Thyroid gland (tissue), 4 donors: ENCODE measurements at regions not wholly inside any gene's neighbourhood (a gene's known extent, or its start where the extent isn't known, plus 50 kb on each side); places are given as distances from the start of the nearest gene placed in this dataset.
A peak's percentile ranks its signal among the peaks of the same experiment; 100 is the strongest.

ENCODE experiments used
- DNase-seq, 2 donors: peaks; one replicate each; pipeline ENCODE4 v3.0.0-alpha.2; 2019
- H3K27ac ChIP-seq, 3 donors: fragments of 200-600 bp; sonication (generic); 1 replicate in 2 of 3; 2 replicates in 1 of 3; pipeline ENCODE4 v1.5.1; 2016 to 2019; ENCODE audit warnings: mild to moderate bottlenecking in 1 of 3, moderate library complexity in 1 of 3
- H3K27me3 ChIP-seq: fragments of 200-600 bp; sonication (generic); one replicate; pipeline ENCODE4 v1.5.1; 2019
- H3K36me3 ChIP-seq, 2 donors: fragments of 200-600 bp; sonication (generic); one replicate each; pipeline ENCODE4 v1.5.1; 2016 to 2019
- H3K4me1 ChIP-seq, 2 donors: fragments of 200-600 bp; sonication (generic); one replicate each; pipeline ENCODE4 v1.5.1; 2017 to 2019
- H3K4me3 ChIP-seq, 3 donors: fragments of 200-600 bp; sonication (generic); replicated peaks in 1 of 3; 1 replicate in 2 of 3; 2 replicates in 1 of 3; pipeline ENCODE4 v1.5.1; 2016; ENCODE audit warnings: mild to moderate bottlenecking in 1 of 3
- H3K9me3 ChIP-seq: fragments of 200-600 bp; sonication (generic); one replicate; pipeline ENCODE4 v1.5.1; 2017
- POLR2A ChIP-seq, 2 donors: fragments of 450-650 bp; IDR thresholded peaks; one replicate each; pipeline ENCODE4 v1.6.1; 2017; ENCODE audit warnings: antibody characterized with exemption in 2 of 2, mild to moderate bottlenecking in 2 of 2, moderate library complexity in 1 of 2
- WGBS, 2 donors: methylation state at CpG; one replicate each; pipeline ENCODE4 v1.1.5; 2017; 5-methylcytosine and 5-hydroxymethylcytosine counted together
- intact Hi-C: fragments of 100-400 bp; cut with DNase I; formaldehyde crosslinking; loops from one replicate; pipeline ENCODE4 v1.15.1; 2023
- TF ChIP-seq, protein P1 (sequence below), 6 experiments: fragments of 200-600 bp in 3 of 6; fragments of 450-650 bp in 3 of 6; sonication (generic) in 3 of 6; IDR thresholded peaks; one replicate each; pipeline ENCODE4 v1.5.1; 2016 to 2019; ENCODE audit warnings: antibody characterized with exemption in 6 of 6, mild to moderate bottlenecking in 2 of 6, inconsistent platforms in 1 of 6, moderate library complexity in 1 of 6

DNA sequence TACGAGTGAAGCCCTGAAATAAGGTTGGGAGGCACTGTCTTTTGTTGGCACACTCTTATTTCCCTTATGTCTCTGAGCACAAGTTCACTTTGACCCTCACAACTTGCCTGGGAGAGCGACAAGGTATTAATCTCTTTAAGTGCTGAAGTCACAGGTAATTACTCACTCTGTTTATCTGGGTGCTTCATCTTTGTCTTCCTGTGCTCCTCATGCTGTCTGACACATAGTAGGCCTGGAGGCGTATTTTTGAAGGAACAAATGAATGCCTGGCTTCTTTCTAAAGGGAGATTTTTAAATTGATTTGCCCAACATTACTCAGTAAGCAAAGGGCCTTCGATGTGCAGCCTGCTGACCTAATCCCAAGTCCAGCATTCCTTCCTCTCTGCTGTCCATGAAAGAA, 507.1 kb upstream of the TNP1 start:
- H3K4me3 ChIP-seq = no peak overlapping the region
- intact Hi-C loops = loop anchor here (10.0 kb wide), 2 partner anchors 68 to 672 kb away; partner anchors contain the start of gene IGFBP5
- 84 to 95% methylated on average over 4 of the region's 4 CpGs for WGBS, 2 donors
- H3K4me1 ChIP-seq = peaks cover 28 to 49% of the 10 kb centered on the region in 2 donors
- no peaks in the 10 kb centered on the region for H3K9me3 ChIP-seq
- no peak for DNase-seq
- no peaks in the 10 kb centered on the region for H3K27me3 ChIP-seq
- TF ChIP-seq POLR2A (IDR thresholded peaks at IDR 0.05) = no peak
- TF ChIP-seq, protein P1, sequence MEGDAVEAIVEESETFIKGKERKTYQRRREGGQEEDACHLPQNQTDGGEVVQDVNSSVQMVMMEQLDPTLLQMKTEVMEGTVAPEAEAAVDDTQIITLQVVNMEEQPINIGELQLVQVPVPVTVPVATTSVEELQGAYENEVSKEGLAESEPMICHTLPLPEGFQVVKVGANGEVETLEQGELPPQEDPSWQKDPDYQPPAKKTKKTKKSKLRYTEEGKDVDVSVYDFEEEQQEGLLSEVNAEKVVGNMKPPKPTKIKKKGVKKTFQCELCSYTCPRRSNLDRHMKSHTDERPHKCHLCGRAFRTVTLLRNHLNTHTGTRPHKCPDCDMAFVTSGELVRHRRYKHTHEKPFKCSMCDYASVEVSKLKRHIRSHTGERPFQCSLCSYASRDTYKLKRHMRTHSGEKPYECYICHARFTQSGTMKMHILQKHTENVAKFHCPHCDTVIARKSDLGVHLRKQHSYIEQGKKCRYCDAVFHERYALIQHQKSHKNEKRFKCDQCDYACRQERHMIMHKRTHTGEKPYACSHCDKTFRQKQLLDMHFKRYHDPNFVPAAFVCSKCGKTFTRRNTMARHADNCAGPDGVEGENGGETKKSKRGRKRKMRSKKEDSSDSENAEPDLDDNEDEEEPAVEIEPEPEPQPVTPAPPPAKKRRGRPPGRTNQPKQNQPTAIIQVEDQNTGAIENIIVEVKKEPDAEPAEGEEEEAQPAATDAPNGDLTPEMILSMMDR (IDR thresholded peaks at IDR 0.05) = no peak
- no peaks in the 10 kb centered on the region for H3K36me3 ChIP-seq
- no peak overlapping the region for H3K27ac ChIP-seq

DNA sequence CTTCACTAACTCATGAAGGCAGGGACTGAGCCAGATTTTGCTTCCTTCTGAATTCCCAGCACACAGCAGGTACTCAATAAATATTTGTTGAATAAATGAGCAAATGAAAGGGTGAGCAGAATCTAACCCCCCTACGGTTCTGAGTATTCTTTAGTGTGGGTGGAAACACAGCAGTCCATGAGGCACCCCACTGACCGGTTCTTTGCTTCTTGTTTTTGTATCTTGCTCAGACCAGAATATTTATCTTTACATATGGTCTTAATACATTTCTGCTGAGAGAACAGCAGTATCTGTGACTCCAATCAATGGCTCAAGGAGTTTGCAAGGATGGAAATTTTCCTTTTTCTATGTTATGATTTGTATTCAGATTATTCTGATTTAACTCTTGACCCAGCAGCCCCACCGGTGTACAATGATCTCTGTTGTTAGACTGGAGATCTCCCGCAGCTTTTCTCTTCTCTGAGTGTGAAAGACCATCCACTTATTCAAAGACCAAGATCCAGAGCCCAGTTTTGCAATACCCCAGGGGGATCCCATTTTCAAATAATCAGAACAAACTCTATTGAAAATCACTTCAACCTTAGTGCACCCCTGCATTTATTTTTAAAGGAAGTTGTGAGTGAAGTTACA, 506.5 kb upstream of the TNP1 start:
- 82 to 89% methylated on average over 4 of the region's 4 CpGs for WGBS, 2 donors
- no peak overlapping the region for H3K4me3 ChIP-seq
- DNase-seq = no peak
- H3K9me3 ChIP-seq = no peaks in the 10 kb centered on the region
- no peak overlapping the region for H3K27ac ChIP-seq
- no peaks in the 10 kb centered on the region for H3K36me3 ChIP-seq
- peaks cover 31 to 52% of the 10 kb centered on the region in 2 donors for H3K4me1 ChIP-seq
- H3K27me3 ChIP-seq = no peaks in the 10 kb centered on the region
- TF ChIP-seq, protein P1 (IDR thresholded peaks at IDR 0.05) = no peak
- no peak for TF ChIP-seq POLR2A (IDR thresholded peaks at IDR 0.05)
- intact Hi-C loops = loop anchor here (10.0 kb wide), 2 partner anchors 68 to 672 kb away; partner anchors contain the start of gene IGFBP5

DNA sequence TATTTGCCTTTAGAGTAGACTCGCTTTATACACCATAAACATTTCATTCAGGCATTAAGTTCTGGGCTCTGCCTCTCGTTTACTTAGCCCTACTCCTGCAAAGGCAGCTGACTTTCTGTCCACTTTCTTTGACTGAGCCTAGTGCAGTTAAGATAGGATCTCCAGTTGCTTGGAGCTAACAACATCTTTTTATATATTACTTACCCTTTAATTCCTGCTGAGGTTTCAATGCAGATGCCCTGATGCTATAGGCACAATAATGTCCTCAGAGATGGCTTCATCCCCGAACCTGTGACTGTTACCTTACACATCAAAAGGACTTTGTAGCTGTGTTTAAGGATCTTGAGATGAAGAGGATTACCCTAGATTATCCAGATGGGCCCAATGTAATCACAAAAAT, 505.8 kb upstream of the TNP1 start:
- Histone ChIP-seq H3K9me3 (no peaks in the 10 kb centered on the region), H3K27ac (no peak overlapping the region), H3K27me3 (no peaks in the 10 kb centered on the region), H3K36me3 (no peaks in the 10 kb centered on the region), H3K4me1 (peaks cover 29 to 49% of the 10 kb centered on the region in 2 donors), H3K4me3 (no peak overlapping the region)
- DNase-seq = no peak
- no peak for TF ChIP-seq POLR2A (IDR thresholded peaks at IDR 0.05)
- TF ChIP-seq, protein P1 (IDR thresholded peaks at IDR 0.05) = no peak
- intact Hi-C loops = loop anchor here (10.0 kb wide), 2 partner anchors 69 to 671 kb away; partner anchors contain the start of gene IGFBP5
- 90 to 91% methylated on average over 3 of the region's 3 CpGs for WGBS, 2 donors

DNA sequence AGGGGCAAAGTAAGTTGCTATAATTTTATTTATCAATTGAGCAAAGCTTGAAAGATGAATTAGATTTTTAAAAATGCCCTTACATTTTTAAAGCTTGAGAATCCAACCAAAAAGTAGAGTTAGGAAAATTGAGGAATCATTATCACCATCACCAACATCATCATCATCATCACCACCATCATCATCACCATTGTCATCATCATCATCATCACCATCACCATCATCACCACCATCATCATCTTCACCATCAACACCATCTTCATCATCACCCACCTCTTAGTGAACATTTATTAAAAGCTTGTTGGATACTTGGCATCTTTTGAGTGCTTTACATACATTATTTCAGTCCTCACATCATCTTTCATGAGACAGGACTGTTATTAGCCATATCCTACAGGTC, 504.4 kb upstream of the TNP1 start:
- Histone ChIP-seq H3K4me3 (no peak overlapping the region), H3K36me3 (no peaks in the 10 kb centered on the region), H3K4me1 (peaks cover 39 to 60% of the 10 kb centered on the region in 2 donors), H3K9me3 (no peaks in the 10 kb centered on the region), H3K27me3 (no peaks in the 10 kb centered on the region), H3K27ac (peak overlapping the region in 1 of 3 donors; percentile 91)
- intact Hi-C loops = loop anchor here (10.0 kb wide), 2 partner anchors 71 to 669 kb away; partner anchors contain the start of gene IGFBP5
- no peak for DNase-seq
- no peak for TF ChIP-seq POLR2A (IDR thresholded peaks at IDR 0.05)
- TF ChIP-seq, protein P1 (IDR thresholded peaks at IDR 0.05) = no peak

DNA sequence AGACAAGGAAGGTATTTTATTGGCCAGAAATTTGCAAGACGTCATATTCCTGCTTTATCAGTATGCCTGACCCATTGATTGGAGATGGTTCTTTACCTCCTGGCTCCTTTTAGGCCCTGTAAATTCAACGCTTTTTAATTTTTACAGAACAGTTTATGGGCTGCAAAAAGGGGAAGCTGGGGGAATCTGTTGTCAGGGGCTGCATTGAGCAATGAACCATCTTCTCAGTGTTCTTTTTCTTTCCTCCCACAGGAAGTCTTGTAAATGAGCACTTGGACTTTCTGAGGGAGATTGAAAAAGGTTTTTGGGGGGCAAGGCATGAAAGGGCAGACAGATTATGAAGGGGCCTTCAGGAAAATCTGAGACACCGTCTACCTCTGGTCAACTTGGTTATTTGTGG, 503.6 kb upstream of the TNP1 start:
- WGBS, 2 donors = 80 to 83% methylated on average over 3 of the region's 3 CpGs
- intact Hi-C loops = loop anchor here (10.0 kb wide), 2 partner anchors 71 to 669 kb away; partner anchors contain the start of gene IGFBP5
- no peaks in the 10 kb centered on the region for H3K27me3 ChIP-seq
- H3K4me1 ChIP-seq = peaks cover 47 to 68% of the 10 kb centered on the region in 2 donors
- no peak for DNase-seq
- H3K27ac ChIP-seq = peak overlapping the region; percentile 91 to 98 (median 97)
- TF ChIP-seq, protein P1 (IDR thresholded peaks at IDR 0.05) = no peak
- TF ChIP-seq POLR2A (IDR thresholded peaks at IDR 0.05) = no peak
- H3K4me3 ChIP-seq = no peak overlapping the region
- H3K36me3 ChIP-seq = no peaks in the 10 kb centered on the region
- no peaks in the 10 kb centered on the region for H3K9me3 ChIP-seq
